CD14-positive monocyte (primary cell): ENCODE measurements at regions not wholly inside any gene's neighbourhood (a gene's known extent, or its start where the extent isn't known, plus 50 kb on each side); places are given as distances from the start of the nearest gene placed in this dataset.

Experiments
- DNase-seq, 3 donors: peaks; one replicate each; pipeline ENCODE4 v3.0.0-alpha.2; 2011 to 2022
- H2AFZ ChIP-seq: 2 replicates; pipeline ENCODE4 v1.6.0; 2012; ENCODE audit warnings: mild to moderate bottlenecking, low read depth, low read length, inconsistent platforms; ENCODE audit not compliant: insufficient read depth, poor library complexity, severe bottlenecking
- H3K27ac ChIP-seq, 2 donors: 1 replicate in 1 of 2; 2 replicates in 1 of 2; pipeline ENCODE4 v1.5.1; 2012 to 2013; ENCODE audit warnings: low read length in 2 of 2, control low read depth in 1 of 2, inconsistent platforms in 1 of 2, low read depth in 1 of 2, mild to moderate bottlenecking in 1 of 2
- H3K27me3 ChIP-seq, 2 donors: one replicate each; pipeline versions ENCODE4 v1.6.0 to v1.6.1; 2011 to 2013; ENCODE audit warnings: low read length in 2 of 2; ENCODE audit not compliant: control insufficient read depth in 2 of 2, insufficient read depth in 2 of 2
- H3K36me3 ChIP-seq, 2 donors: replicated peaks in 1 of 2; 1 replicate in 1 of 2; 2 replicates in 1 of 2; pipeline versions ENCODE4 v1.5.1 to v1.6.1; 2012 to 2013; ENCODE audit warnings: low read length in 2 of 2, control low read depth in 1 of 2, inconsistent platforms in 1 of 2, mild to moderate bottlenecking in 1 of 2; ENCODE audit not compliant: insufficient read depth in 2 of 2, control insufficient read depth in 1 of 2
- H3K4me1 ChIP-seq, 2 donors: 1 replicate in 1 of 2; 2 replicates in 1 of 2; pipeline versions ENCODE4 v1.5.1 to v1.6.1; 2012 to 2013; ENCODE audit warnings: low read length in 2 of 2, control low read depth in 1 of 2, inconsistent platforms in 1 of 2, mild to moderate bottlenecking in 1 of 2, moderate library complexity in 1 of 2; ENCODE audit not compliant: insufficient read depth in 2 of 2, control insufficient read depth in 1 of 2
- H3K4me2 ChIP-seq: replicated peaks from 2 replicates; pipeline ENCODE3; 2012; ENCODE audit warnings: low read length, moderate library complexity, mild to moderate bottlenecking; ENCODE audit not compliant: poor library complexity, severe bottlenecking; ENCODE audit errors: extremely low read depth
- H3K4me3 ChIP-seq, 3 experiments: fragments of 200-600 bp in 1 of 3; sonication (generic) in 1 of 3; replicated peaks in 1 of 3; 1 replicate in 2 of 3; 2 replicates in 1 of 3; pipeline ENCODE4 v1.5.1; 2011 to 2013; ENCODE audit warnings: low read length in 3 of 3, mild to moderate bottlenecking in 3 of 3, control low read depth in 2 of 3, low read depth in 2 of 3, inconsistent platforms in 1 of 3, moderate library complexity in 1 of 3
- H3K79me2 ChIP-seq: 2 replicates; pipeline ENCODE4 v1.6.0; 2012; ENCODE audit warnings: mild to moderate bottlenecking, control low read depth, inconsistent platforms, low read length, moderate library complexity; ENCODE audit not compliant: insufficient read depth
- H3K9ac ChIP-seq: 2 replicates; pipeline ENCODE4 v1.6.0; 2017; ENCODE audit warnings: low read length, mild to moderate bottlenecking; ENCODE audit not compliant: insufficient read depth, poor library complexity, severe bottlenecking
- H3K9me3 ChIP-seq, 2 donors: replicated peaks in 1 of 2; 1 replicate in 1 of 2; 2 replicates in 1 of 2; pipeline versions ENCODE4 v1.5.1 to v1.6.1; 2012 to 2013; ENCODE audit warnings: low read length in 2 of 2, control low read depth in 1 of 2; ENCODE audit not compliant: control insufficient read depth in 1 of 2, insufficient read depth in 1 of 2
- H4K20me1 ChIP-seq: 2 replicates; pipeline ENCODE4 v1.6.0; 2012; ENCODE audit warnings: mild to moderate bottlenecking, low read length, control low read depth, moderate library complexity; ENCODE audit not compliant: insufficient read depth
- H3K27ac Mint-ChIP-seq, 7 donors: one replicate each; pipeline ENCODE4 v1.8.0; 2020; ENCODE audit warnings: mild to moderate bottlenecking in 7 of 7, mixed read lengths in 7 of 7, moderate library complexity in 6 of 7, inconsistent platforms in 2 of 7
- H3K27me3 Mint-ChIP-seq, 3 donors: one replicate each; pipeline ENCODE4 v1.8.0; 2021 to 2022; ENCODE audit warnings: low read depth in 3 of 3, mild to moderate bottlenecking in 3 of 3, mixed read lengths in 3 of 3, moderate library complexity in 3 of 3, inconsistent platforms in 1 of 3
- H3K36me3 Mint-ChIP-seq, 2 donors: one replicate each; pipeline ENCODE4 v1.8.0; 2020; ENCODE audit warnings: mixed read lengths in 2 of 2, inconsistent platforms in 1 of 2, mild to moderate bottlenecking in 1 of 2
- H3K4me1 Mint-ChIP-seq: one replicate; pipeline ENCODE4 v1.8.0; 2020; ENCODE audit warnings: mild to moderate bottlenecking, mixed read lengths
- H3K4me3 Mint-ChIP-seq, 2 donors: one replicate each; pipeline ENCODE4 v1.8.0; 2020; ENCODE audit warnings: mild to moderate bottlenecking in 2 of 2, mixed read lengths in 2 of 2, moderate library complexity in 1 of 2
- H3K9me3 Mint-ChIP-seq, 7 donors: one replicate each; pipeline ENCODE4 v1.8.0; 2020 to 2022; ENCODE audit warnings: mixed read lengths in 7 of 7, mild to moderate bottlenecking in 6 of 7, moderate library complexity in 6 of 7, inconsistent platforms in 2 of 7
- CTCF ChIP-seq: fragments of 200-600 bp; IDR thresholded peaks from one replicate; pipeline ENCODE4 v1.8.0; 2022; ENCODE audit warnings: antibody characterized with exemption, mild to moderate bottlenecking
- WGBS: methylation state at CpG from one replicate; pipeline ENCODE4 v1.1.5; 2013; ENCODE audit warnings: missing lambda C conversion rate; ENCODE audit not compliant: insufficient coverage; 5-methylcytosine and 5-hydroxymethylcytosine counted together
- intact Hi-C, 2 donors: fragments of 100-400 bp; cut with micrococcal nuclease; formaldehyde crosslinking; loops; one replicate each; pipeline versions ENCODE4 v1.15.0 to v1.15.1; 2023

GRCh38 chr2:14221466-14221865, 411.1 kb upstream of the LRATD1 start:
- Histone ChIP-seq H2AFZ (no peak overlapping the region), H3K9ac (no peak overlapping the region), H3K27ac (no peak overlapping the region), H3K79me2 (no peaks in the 10 kb centered on the region), H3K4me1 (no peaks in the 10 kb centered on the region), H3K27me3 (no peaks in the 10 kb centered on the region), H3K36me3 (no peaks in the 10 kb centered on the region), H3K4me3 (no peak overlapping the region), H3K9me3 (no peaks in the 10 kb centered on the region), H4K20me1 (no peaks in the 10 kb centered on the region), H3K4me2 (no peak overlapping the region)
- no peak for DNase-seq
- Mint-ChIP-seq H3K27me3 (peaks cover 0 to 2% (median 0%) of the 10 kb centered on the region in 3 donors), H3K9me3 (peaks cover 0 to 4% (median 2%) of the 10 kb centered on the region in 7 donors), H3K36me3 (no peaks in the 10 kb centered on the region), H3K27ac (no peak overlapping the region), H3K4me3 (no peak overlapping the region), H3K4me1 (no peaks in the 10 kb centered on the region)
- TF ChIP-seq CTCF = no peak
- intact Hi-C loops = no loop called here
- WGBS = 89% methylated on average over 1 of the region's 4 CpGs

- H3K27me3 ChIP-seq = no peaks in the 10 kb centered on the region
- intact Hi-C loops = no loop called here
- Mint-ChIP-seq H3K27ac (no peak overlapping the region), H3K4me3 (no peak overlapping the region), H3K36me3 (no peaks in the 10 kb centered on the region), H3K4me1 (no peaks in the 10 kb centered on the region), H3K27me3 (peaks cover 0 to under 1% (median 0%) of the 10 kb centered on the region in 3 donors), H3K9me3 (peaks cover 0 to 5% (median 1%) of the 10 kb centered on the region in 7 donors)
- no peak overlapping the region for H3K4me2 ChIP-seq
- TF ChIP-seq CTCF = no peak
- H3K9me3 ChIP-seq = no peaks in the 10 kb centered on the region
- no peak overlapping the region for H3K27ac ChIP-seq
- H3K36me3 ChIP-seq = no peaks in the 10 kb centered on the region
- no peak overlapping the region for H3K9ac ChIP-seq
- DNase-seq = no peak
- WGBS = no CpG with 5 or more reads among the region's 1 CpG
- no peaks in the 10 kb centered on the region for H3K4me1 ChIP-seq
- no peaks in the 10 kb centered on the region for H4K20me1 ChIP-seq
- H3K79me2 ChIP-seq = no peaks in the 10 kb centered on the region
- H3K4me3 ChIP-seq = no peak overlapping the region
- H2AFZ ChIP-seq = no peak overlapping the region
Observed at GRCh38 chr2:14223576-14223975, 408.9 kb upstream of the LRATD1 start.
